Testis (tissue), 2 donors: ENCODE measurements at regions not wholly inside any gene's neighbourhood (a gene's known extent, or its start where the extent isn't known, plus 50 kb on each side); places are given as distances from the start of the nearest gene placed in this dataset.

Experiments
- DNase-seq: peaks from one replicate; pipeline ENCODE4 v3.0.0-alpha.2; 2019
- H3K27ac ChIP-seq, 2 donors: fragments of 200-600 bp; sonication (generic); one replicate each; pipeline ENCODE4 v1.5.1; 2019
- H3K27me3 ChIP-seq: fragments of 200-600 bp; sonication (generic); one replicate; pipeline ENCODE4 v1.5.1; 2019
- H3K36me3 ChIP-seq: fragments of 200-600 bp; sonication (generic); one replicate; pipeline ENCODE4 v1.5.1; 2017; ENCODE audit warnings: low read depth; ENCODE audit errors: missing control alignments
- H3K4me1 ChIP-seq: fragments of 200-600 bp; sonication (generic); one replicate; pipeline ENCODE4 v1.5.1; 2019
- H3K4me3 ChIP-seq, 2 donors: fragments of 200-600 bp; sonication (generic); one replicate each; pipeline ENCODE4 v1.5.1; 2017 to 2019
- H3K9me3 ChIP-seq: fragments of 200-600 bp; sonication (generic); one replicate; pipeline ENCODE4 v1.5.1; 2017
- POLR2A ChIP-seq: fragments of 450-650 bp; IDR thresholded peaks from one replicate; pipeline ENCODE4 v1.6.1; 2017; ENCODE audit warnings: antibody characterized with exemption, mild to moderate bottlenecking, moderate library complexity
- WGBS, 2 donors: methylation state at CpG; one replicate each; pipeline ENCODE4 v1.1.5; 2018; 5-methylcytosine and 5-hydroxymethylcytosine counted together
- intact Hi-C: fragments of 100-400 bp; cut with DNase I; formaldehyde crosslinking; loops from one replicate; pipeline ENCODE4 v1.15.1; 2023; ENCODE audit warnings: low total_unique reads
- TF ChIP-seq, protein P1 (sequence below), 3 experiments: fragments of 450-650 bp in 2 of 3; fragments of 200-600 bp in 1 of 3; sonication (generic) in 1 of 3; IDR thresholded peaks; one replicate each; pipeline ENCODE4 v1.5.1; 2016 to 2019; ENCODE audit warnings: antibody characterized with exemption in 3 of 3, mild to moderate bottlenecking in 2 of 3, moderate library complexity in 1 of 3

DNA sequence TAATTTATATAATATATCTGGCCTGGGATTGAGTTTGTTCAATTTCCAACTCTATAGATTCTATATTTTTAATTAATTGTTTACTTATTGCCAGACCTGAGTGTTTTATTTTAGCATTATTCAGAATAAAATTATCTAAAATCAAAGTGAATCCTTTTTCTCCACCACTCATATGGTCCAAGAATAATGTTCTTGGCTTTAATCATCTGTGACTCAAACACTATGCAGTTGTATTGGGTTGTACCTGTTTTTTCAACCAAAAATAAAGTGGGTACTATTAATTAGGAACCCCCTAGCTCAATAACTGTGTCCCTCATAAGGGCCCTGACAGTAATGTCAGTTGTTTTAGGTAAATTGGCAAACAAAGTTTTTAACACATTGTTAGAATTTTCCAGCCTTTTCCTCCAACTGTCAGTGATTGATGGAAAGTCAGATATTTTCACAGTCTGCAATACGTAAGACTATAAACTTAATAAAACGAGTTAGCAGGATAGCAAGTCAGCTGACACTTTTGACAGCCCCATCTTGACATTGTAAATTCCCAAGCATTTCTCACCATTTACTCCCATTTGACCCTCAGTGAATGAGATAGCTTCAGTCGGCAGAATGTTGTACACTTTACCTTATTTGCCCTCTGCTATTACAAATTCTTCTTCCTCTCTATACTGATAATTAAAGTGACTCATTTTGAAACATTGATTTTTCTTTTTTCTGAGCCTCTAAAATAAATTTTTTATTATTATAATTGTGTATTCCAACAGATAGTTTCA, 587.4 kb downstream of the METTL4 start:
- no peaks in the 10 kb centered on the region for H3K4me1 ChIP-seq
- H3K9me3 ChIP-seq = no peaks in the 10 kb centered on the region
- no peaks in the 10 kb centered on the region for H3K36me3 ChIP-seq
- no peak overlapping the region for H3K4me3 ChIP-seq
- H3K27me3 ChIP-seq = no peaks in the 10 kb centered on the region
- no peak overlapping the region for H3K27ac ChIP-seq
- TF ChIP-seq, protein P1, sequence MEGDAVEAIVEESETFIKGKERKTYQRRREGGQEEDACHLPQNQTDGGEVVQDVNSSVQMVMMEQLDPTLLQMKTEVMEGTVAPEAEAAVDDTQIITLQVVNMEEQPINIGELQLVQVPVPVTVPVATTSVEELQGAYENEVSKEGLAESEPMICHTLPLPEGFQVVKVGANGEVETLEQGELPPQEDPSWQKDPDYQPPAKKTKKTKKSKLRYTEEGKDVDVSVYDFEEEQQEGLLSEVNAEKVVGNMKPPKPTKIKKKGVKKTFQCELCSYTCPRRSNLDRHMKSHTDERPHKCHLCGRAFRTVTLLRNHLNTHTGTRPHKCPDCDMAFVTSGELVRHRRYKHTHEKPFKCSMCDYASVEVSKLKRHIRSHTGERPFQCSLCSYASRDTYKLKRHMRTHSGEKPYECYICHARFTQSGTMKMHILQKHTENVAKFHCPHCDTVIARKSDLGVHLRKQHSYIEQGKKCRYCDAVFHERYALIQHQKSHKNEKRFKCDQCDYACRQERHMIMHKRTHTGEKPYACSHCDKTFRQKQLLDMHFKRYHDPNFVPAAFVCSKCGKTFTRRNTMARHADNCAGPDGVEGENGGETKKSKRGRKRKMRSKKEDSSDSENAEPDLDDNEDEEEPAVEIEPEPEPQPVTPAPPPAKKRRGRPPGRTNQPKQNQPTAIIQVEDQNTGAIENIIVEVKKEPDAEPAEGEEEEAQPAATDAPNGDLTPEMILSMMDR (IDR thresholded peaks at IDR 0.05) = no peak
- TF ChIP-seq POLR2A = no peak
- intact Hi-C loops = no loop called here
- no peak for DNase-seq
- WGBS, 2 donors = 39 to 65% methylated on average over 3 of the region's 3 CpGs

DNA sequence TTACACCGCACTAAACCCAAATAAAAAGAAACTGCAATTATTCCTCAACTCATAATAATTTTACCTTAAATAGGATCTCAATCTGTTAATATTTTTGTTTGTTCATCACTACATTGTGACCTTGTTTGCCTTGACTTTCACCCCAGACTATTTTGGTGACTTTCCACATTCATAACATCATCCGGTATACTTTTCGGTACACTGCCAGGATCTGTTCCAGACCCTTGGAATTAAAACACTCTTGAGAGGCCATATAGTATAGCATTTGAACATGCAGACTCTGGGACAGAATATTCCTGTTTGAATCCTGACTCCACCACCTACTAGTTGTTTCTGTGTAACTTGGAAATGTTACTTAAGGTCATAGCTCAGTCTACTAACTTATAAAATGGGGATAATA, 577.4 kb downstream of the METTL4 start:
- no peak for TF ChIP-seq POLR2A
- TF ChIP-seq, protein P1 (IDR thresholded peaks at IDR 0.05) = no peak
- no peak overlapping the region for H3K4me3 ChIP-seq
- no peak overlapping the region for H3K27ac ChIP-seq
- no peaks in the 10 kb centered on the region for H3K36me3 ChIP-seq
- WGBS, 2 donors = 78 to 87% methylated on average over 3 of the region's 3 CpGs
- intact Hi-C loops = no loop called here
- H3K27me3 ChIP-seq = no peaks in the 10 kb centered on the region
- H3K4me1 ChIP-seq = no peaks in the 10 kb centered on the region
- no peak for DNase-seq
- no peaks in the 10 kb centered on the region for H3K9me3 ChIP-seq

DNA sequence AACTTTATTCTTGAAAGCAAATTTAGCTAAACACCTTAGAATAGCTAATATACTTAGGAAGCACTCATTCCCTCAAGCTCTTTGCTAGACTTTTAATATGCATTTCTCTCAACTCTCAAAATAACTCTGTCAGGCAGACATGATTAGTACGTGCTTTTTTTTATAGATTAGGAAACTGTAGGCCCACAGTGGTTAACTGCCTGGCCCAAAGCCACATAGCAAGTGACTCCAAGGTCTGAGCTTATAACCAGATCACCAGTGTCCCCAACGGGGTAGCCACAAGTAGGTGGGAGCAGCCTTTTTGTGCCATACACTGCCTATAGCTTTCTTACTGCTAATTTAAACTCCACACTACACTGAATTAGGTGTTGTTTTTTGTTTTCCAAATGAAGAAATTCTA, 576.8 kb downstream of the METTL4 start:
- H3K9me3 ChIP-seq = no peaks in the 10 kb centered on the region
- H3K4me1 ChIP-seq = no peaks in the 10 kb centered on the region
- 51 to 52% methylated on average over 2 of the region's 2 CpGs for WGBS, 2 donors
- intact Hi-C loops = no loop called here
- no peaks in the 10 kb centered on the region for H3K36me3 ChIP-seq
- no peak overlapping the region for H3K4me3 ChIP-seq
- DNase-seq = no peak
- no peaks in the 10 kb centered on the region for H3K27me3 ChIP-seq
- TF ChIP-seq, protein P1 (IDR thresholded peaks at IDR 0.05) = no peak
- no peak for TF ChIP-seq POLR2A
- no peak overlapping the region for H3K27ac ChIP-seq

DNA sequence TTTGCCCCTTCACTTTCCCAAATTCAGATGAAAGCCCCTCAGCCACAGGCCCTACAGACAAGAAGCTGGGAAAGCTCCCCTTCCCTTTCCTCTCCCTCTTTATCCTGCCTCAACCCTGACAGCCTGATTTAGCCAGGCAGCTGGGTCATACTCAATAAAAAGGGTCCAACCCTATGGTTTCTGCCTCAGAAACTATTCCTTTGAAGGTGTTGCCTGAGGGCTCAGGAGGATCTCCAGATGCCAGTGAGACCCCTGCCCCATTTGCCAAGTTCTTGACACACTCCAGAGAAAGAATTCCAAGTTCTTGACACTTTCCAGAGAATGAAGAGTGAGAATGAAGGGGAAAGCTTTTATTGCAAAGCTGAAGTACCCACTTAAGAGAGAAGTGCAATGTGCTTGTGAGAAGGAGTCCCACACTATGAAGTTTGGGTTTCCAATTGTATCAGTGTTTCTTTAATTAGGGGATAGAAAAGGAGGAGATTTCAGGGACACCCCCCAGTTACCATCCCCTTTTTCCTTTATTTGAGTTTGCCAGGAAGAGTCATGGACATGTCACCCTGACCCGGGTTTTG, 576.2 kb downstream of the METTL4 start:
- no peak for DNase-seq
- 33 to 65% methylated on average over 1 of the region's 1 CpG for WGBS, 2 donors
- Histone ChIP-seq H3K9me3 (no peaks in the 10 kb centered on the region), H3K27ac (no peak overlapping the region), H3K4me1 (peaks cover 5% of the 10 kb centered on the region), H3K4me3 (no peak overlapping the region), H3K27me3 (no peaks in the 10 kb centered on the region), H3K36me3 (no peaks in the 10 kb centered on the region)
- TF ChIP-seq, protein P1 (IDR thresholded peaks at IDR 0.05) = no peak
- no peak for TF ChIP-seq POLR2A
- intact Hi-C loops = no loop called here

DNA sequence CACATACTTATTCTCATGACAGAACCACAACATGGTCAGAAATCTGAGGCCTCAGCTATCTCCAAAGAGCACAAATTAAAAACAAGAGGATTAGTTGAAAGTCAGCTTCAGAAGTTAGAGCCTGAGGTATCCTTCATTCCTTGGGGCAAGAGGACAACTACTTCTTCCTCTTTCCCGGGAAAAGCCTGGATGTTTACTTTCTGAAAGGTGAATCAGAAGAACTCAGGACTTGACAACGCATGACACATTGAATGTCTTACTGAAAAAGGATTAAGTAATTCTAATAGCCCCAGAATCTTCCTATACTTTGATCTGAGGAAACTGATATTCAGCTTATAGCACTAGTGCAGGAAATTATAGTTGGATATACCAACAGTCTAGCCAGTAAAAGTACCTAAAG, 573.2 kb downstream of the METTL4 start:
- H3K9me3 ChIP-seq = no peaks in the 10 kb centered on the region
- TF ChIP-seq, protein P1 (IDR thresholded peaks at IDR 0.05) = no peak
- no peak for TF ChIP-seq POLR2A
- H3K27ac ChIP-seq = peak overlapping the region in 1 of 2 donors; percentile 31
- DNase-seq = no peak
- H3K4me3 ChIP-seq = no peak overlapping the region
- 87 to 94% methylated on average over 2 of the region's 2 CpGs for WGBS, 2 donors
- no peaks in the 10 kb centered on the region for H3K27me3 ChIP-seq
- H3K36me3 ChIP-seq = no peaks in the 10 kb centered on the region
- intact Hi-C loops = no loop called here
- peaks cover 12% of the 10 kb centered on the region for H3K4me1 ChIP-seq
